HCT116 (cell line): ENCODE measurements at regions not wholly inside any gene's neighbourhood (a gene's known extent, or its start where the extent isn't known, plus 50 kb on each side); places are given as distances from the start of the nearest gene placed in this dataset.

Source experiments
- CTCF ChIP-seq, 3 experiments: fragments of 200-600 bp in 1 of 3; sonication (generic) in 1 of 3; IDR thresholded peaks in 2 of 3; conservative IDR thresholded peaks in 1 of 3; 2 replicates each; pipeline ENCODE4 v1.5.1; 2012 to 2017; ENCODE audit warnings: low read depth in 2 of 3, low read length in 2 of 3, antibody characterized with exemption in 1 of 3, borderline replicate concordance in 1 of 3, control low read depth in 1 of 3, mild to moderate bottlenecking in 1 of 3, mixed read lengths in 1 of 3, mixed run types in 1 of 3, moderate library complexity in 1 of 3; ENCODE audit not compliant: insufficient read depth in 1 of 3
- EZH2 ChIP-seq: fragments of 200-600 bp; sonication (generic); IDR thresholded peaks from 2 replicates; pipeline ENCODE4 v1.6.1; 2017; ENCODE audit warnings: antibody characterized with exemption, mixed run types

GRCh38 chr2:237165405-237166276, 80.0 kb downstream of the COPS8 start:
- TF ChIP-seq EZH2 = no peak
- TF ChIP-seq CTCF (IDR thresholded peaks at IDR 0.05 in 2 of 3, conservative IDR thresholded peaks at IDR 0.05 in 1 of 3; ENCODE audit: borderline replicate concordance in 1 of 3, insufficient read depth in 1 of 3, low read depth in 2 of 3, low read length in 2 of 3) = peak; percentile 76 to 87 (median 80)
